ENCODE measurements at regions not wholly inside any gene's neighbourhood (a gene's known extent, or its start where the extent isn't known, plus 50 kb on each side); places are given as distances from the start of the nearest gene placed in this dataset.

- DNase-seq (ENCODE audit: low read depth in 1 of 2, low spot score in 2 of 2) (no peak), FAIRE-seq (no peak)
- Histone ChIP-seq H2BK15ac (ENCODE audit: low read length) (no peak overlapping the region), H3K79me1 (ENCODE audit: low read depth, low read length) (no peaks in the 10 kb centered on the region), H3K9ac (replicated peaks in 1 of 4; ENCODE audit: extremely low read depth in 1 of 4, low read depth in 3 of 4, low read length in 3 of 4) (no peak overlapping the region), H3K14ac (ENCODE audit: insufficient read length) (no peak overlapping the region), H2BK120ac (replicated peaks; ENCODE audit: low read depth, low read length) (no peak overlapping the region), H4K8ac (ENCODE audit: extremely low read depth, insufficient read depth, low read length) (no peak overlapping the region), H4K5ac (ENCODE audit: insufficient read length, low read depth, low read length) (no peak overlapping the region), H4K91ac (replicated peaks; ENCODE audit: insufficient read length, low read length) (no peak overlapping the region), H2BK5ac (ENCODE audit: low read depth, low read length) (no peak overlapping the region), H3K9me3 (ENCODE audit: insufficient read depth in 2 of 2, low read depth in 1 of 2, low read length in 1 of 2) (no peaks in the 10 kb centered on the region), H2AK5ac (ENCODE audit: low read depth, low read length) (no peak overlapping the region), H3K23ac (ENCODE audit: insufficient read length) (no peak overlapping the region), H2BK20ac (ENCODE audit: low read length) (no peak overlapping the region), H3K23me2 (ENCODE audit: low read depth, low read length) (no peaks in the 10 kb centered on the region), H3K56ac (replicated peaks; ENCODE audit: insufficient read length, low read depth, low read length) (no peak overlapping the region), H2BK12ac (ENCODE audit: low read depth, low read length) (no peak overlapping the region), H3K27me3 (replicated peaks in 1 of 4; ENCODE audit: control insufficient read depth in 3 of 4, extremely low read depth in 1 of 4, insufficient read depth in 3 of 4, low read length in 3 of 4) (no peaks in the 10 kb centered on the region), H3K79me2 (ENCODE audit: control insufficient read depth in 1 of 2, insufficient read depth in 2 of 2, low read length in 2 of 2) (no peaks in the 10 kb centered on the region), H3K4me2 (ENCODE audit: insufficient read depth in 1 of 2, low read depth in 2 of 2, low read length in 2 of 2) (no peak overlapping the region), H3K27ac (ENCODE audit: low read depth, low read length) (no peak overlapping the region), H4K20me1 (replicated peaks in 1 of 2; ENCODE audit: control insufficient read depth in 1 of 2, insufficient read depth in 2 of 2, low read length in 2 of 2) (no peaks in the 10 kb centered on the region), H3K4me3 (ENCODE audit: extremely low read depth in 1 of 4, insufficient read depth in 2 of 4, low read depth in 3 of 4, low read length in 4 of 4) (no peak overlapping the region), H3K4ac (replicated peaks; ENCODE audit: insufficient read length, low read depth, low read length) (no peak overlapping the region), H3K4me1 (replicated peaks in 1 of 4; ENCODE audit: control insufficient read depth in 3 of 4, insufficient read depth in 4 of 4, low read length in 3 of 4) (no peaks in the 10 kb centered on the region), H3K18ac (ENCODE audit: extremely low read depth, low read length) (no peak overlapping the region), H3K36me3 (ENCODE audit: control insufficient read depth in 2 of 4, insufficient read depth in 4 of 4, low read length in 3 of 4) (no peaks in the 10 kb centered on the region), H2AFZ (ENCODE audit: low read length) (no peak overlapping the region)
- CTCF ChIA-PET (ENCODE audit: partially characterized antibody) = interaction anchor here (1.1 kb wide), 1 partner anchor 54 kb away, joined by 3 read pairs; no protein-coding TSS in a partner anchor
- WGBS, 2 experiments (ENCODE audit: extremely low coverage in 1 of 2, insufficient coverage in 1 of 2, insufficient read length in 1 of 2, insufficient replicate concordance in 2 of 2, low coverage in 1 of 2, low lambda C conversion rate in 2 of 2, missing lambda C conversion rate in 1 of 2) = 86% methylated on average over 4 of the region's 4 CpGs; no CpG with 5 or more reads in 1 of the 2 experiments
- POLR2A ChIA-PET (ENCODE audit: partially characterized antibody) = no interaction called here
- TF ChIP-seq JUND (IDR thresholded peaks at IDR 0.05; ENCODE audit: low read length) (no peak), CHD2 (IDR thresholded peaks at IDR 0.05; ENCODE audit: low read length) (no peak), HDAC6 (IDR thresholded peaks at IDR 0.05; ENCODE audit: low read depth, low read length) (no peak), BACH1 (IDR thresholded peaks at IDR 0.05; ENCODE audit: low read length) (no peak), SIRT6 (IDR thresholded peaks at IDR 0.05; ENCODE audit: low read length) (no peak), SP2 (IDR thresholded peaks at IDR 0.05; ENCODE audit: low read length) (no peak), POLR2A (IDR thresholded peaks at IDR 0.05; ENCODE audit: control extremely low read depth in 1 of 2, low read depth in 2 of 2, low read length in 2 of 2) (no peak), CBX5 (IDR thresholded peaks at IDR 0.05; ENCODE audit: low read depth, low read length) (no peak), POLR2AphosphoS5 (IDR thresholded peaks at IDR 0.05; ENCODE audit: low read depth, low read length) (no peak), EP300 (IDR thresholded peaks at IDR 0.05; ENCODE audit: borderline replicate concordance in 1 of 2, low read depth in 2 of 2, low read length in 2 of 2) (no peak), E2F6 (IDR thresholded peaks at IDR 0.05) (no peak), BCL11A (IDR thresholded peaks at IDR 0.05; ENCODE audit: low read depth in 2 of 2, low read length in 2 of 2) (no peak), RBBP5 (IDR thresholded peaks at IDR 0.05; ENCODE audit: borderline replicate concordance, low read depth, low read length) (no peak), RFX5 (IDR thresholded peaks at IDR 0.05; ENCODE audit: borderline replicate concordance, low read depth, low read length) (no peak)
These were observed 85.8 kb upstream of the BCAT1 start for GRCh38 chr12:25034676-25035075.
